ENCODE measurements at regions not wholly inside any gene's neighbourhood (a gene's known extent, or its start where the extent isn't known, plus 50 kb on each side); places are given as distances from the start of the nearest gene placed in this dataset.
"Not testable (repeated sequence)": the region's sequence is repeated elsewhere in the genome, so short reads cannot be mapped to it uniquely, and the experiment has no call there.

DNA sequence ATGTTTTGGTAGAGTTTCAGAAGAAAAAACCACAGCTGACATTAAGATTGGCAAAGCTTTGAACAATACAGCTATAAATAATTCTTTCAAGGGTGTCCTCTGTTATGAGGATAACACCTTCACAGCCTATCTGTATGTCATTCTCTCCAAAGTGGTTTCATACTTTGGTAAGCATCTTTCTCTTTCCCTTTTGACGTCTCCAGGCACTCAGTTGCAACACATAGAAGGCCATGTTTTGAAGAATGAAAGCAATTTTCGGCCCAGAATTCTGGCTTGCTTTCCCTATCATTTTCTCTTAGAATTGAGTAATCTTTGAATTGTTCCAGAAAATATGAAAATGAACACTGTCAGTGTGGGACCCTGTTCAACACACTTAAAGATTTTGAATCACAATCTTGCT is 200.0 kb upstream of the CBLB start:
- Histone ChIP-seq H3K36me3 (ENCODE audit: control insufficient read depth in 2 of 2, insufficient read depth in 2 of 2, low read length in 1 of 2) (no peaks in the 10 kb centered on the region), H3K27me3 (ENCODE audit: control insufficient read depth in 2 of 2, insufficient read depth in 1 of 2, low read length in 1 of 2) (no peaks in the 10 kb centered on the region), H3K9me3 (ENCODE audit: control insufficient read depth in 2 of 2, insufficient read depth in 1 of 2, low read length in 1 of 2) (no peaks in the 10 kb centered on the region), H3K4me3 (ENCODE audit: low read length in 2 of 2) (no peak overlapping the region), H3K27ac (ENCODE audit: low read depth in 1 of 2, low read length in 1 of 2) (no peak overlapping the region), H3K4me1 (ENCODE audit: control insufficient read depth in 2 of 2, insufficient read depth in 2 of 2, low read length in 2 of 2) (no peaks in the 10 kb centered on the region)
- peak in 1 of 9 donors; percentile 9 for DNase-seq (ENCODE audit: low read depth in 6 of 9, low spot score in 9 of 9)
- 86% methylated on average over 2 of the region's 2 CpGs for WGBS

DNA sequence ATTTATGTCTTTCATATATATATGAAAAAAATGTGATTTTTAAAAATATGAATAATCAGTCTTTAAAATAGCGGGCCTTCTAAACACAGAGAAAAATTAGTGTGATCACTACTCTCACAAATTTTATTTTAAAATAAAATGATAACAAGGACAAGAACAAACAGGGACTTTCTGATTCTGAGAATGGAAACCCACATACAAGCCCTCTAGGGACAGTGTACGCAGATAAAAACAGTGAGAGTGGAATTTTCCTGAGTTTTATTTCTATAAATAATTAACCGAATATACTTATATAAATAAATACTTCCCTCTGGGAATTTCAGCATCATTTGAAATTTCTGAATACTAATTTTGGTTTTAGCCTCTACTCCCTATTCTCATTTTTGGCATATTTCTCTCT is 201.4 kb upstream of the CBLB start:
- WGBS: over 99% methylated on average over 3 of the region's 3 CpGs
- no peaks in the 10 kb centered on the region for H3K27me3 ChIP-seq (ENCODE audit: control insufficient read depth in 2 of 2, insufficient read depth in 1 of 2, low read length in 1 of 2)

DNA sequence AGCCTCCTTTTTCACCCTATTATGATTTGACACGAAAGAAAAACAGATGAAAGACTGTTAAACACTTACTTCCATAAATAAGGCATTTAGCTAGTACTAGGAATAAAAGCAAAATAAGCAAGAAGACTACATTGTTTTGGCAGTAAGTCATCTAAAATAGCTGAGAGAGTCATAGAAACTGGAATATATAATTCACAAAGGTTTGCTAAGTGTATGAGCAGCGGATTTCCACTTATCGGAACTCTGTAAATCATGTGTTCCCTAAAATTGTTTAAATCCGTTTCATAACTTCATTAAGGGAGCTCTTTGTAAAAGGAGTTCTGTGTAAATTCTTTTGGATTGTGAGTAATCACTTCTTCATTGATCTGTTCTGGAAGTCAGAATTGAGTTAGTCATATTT is 202.5 kb upstream of the CBLB start:
- 96% methylated on average over 4 of the region's 4 CpGs for WGBS
- H3K27me3 ChIP-seq (ENCODE audit: control insufficient read depth in 2 of 2, insufficient read depth in 1 of 2, low read length in 1 of 2): no peaks in the 10 kb centered on the region
- H3K36me3 ChIP-seq (ENCODE audit: control insufficient read depth in 2 of 2, insufficient read depth in 2 of 2, low read length in 1 of 2): no peaks in the 10 kb centered on the region
- no peaks in the 10 kb centered on the region for H3K4me1 ChIP-seq (ENCODE audit: control insufficient read depth in 2 of 2, insufficient read depth in 2 of 2, low read length in 2 of 2)
- no peaks in the 10 kb centered on the region for H3K9me3 ChIP-seq (ENCODE audit: control insufficient read depth in 2 of 2, insufficient read depth in 1 of 2, low read length in 1 of 2)
- DNase-seq (ENCODE audit: low read depth in 6 of 9, low spot score in 9 of 9): no peak
- no peak overlapping the region for H3K27ac ChIP-seq (ENCODE audit: low read depth in 1 of 2, low read length in 1 of 2)
- no peak overlapping the region for H3K4me3 ChIP-seq (ENCODE audit: low read length in 2 of 2)

More for the DNA sequence above, 201.4 kb upstream of the CBLB start:
- H3K4me3 ChIP-seq (ENCODE audit: low read length in 2 of 2): no peak overlapping the region
- no peak for DNase-seq (ENCODE audit: low read depth in 6 of 9, low spot score in 9 of 9)
- no peaks in the 10 kb centered on the region for H3K4me1 ChIP-seq (ENCODE audit: control insufficient read depth in 2 of 2, insufficient read depth in 2 of 2, low read length in 2 of 2)
- H3K9me3 ChIP-seq (ENCODE audit: control insufficient read depth in 2 of 2, insufficient read depth in 1 of 2, low read length in 1 of 2): no peaks in the 10 kb centered on the region
- no peaks in the 10 kb centered on the region for H3K36me3 ChIP-seq (ENCODE audit: control insufficient read depth in 2 of 2, insufficient read depth in 2 of 2, low read length in 1 of 2)
- no peak overlapping the region for H3K27ac ChIP-seq (ENCODE audit: low read depth in 1 of 2, low read length in 1 of 2)

DNA sequence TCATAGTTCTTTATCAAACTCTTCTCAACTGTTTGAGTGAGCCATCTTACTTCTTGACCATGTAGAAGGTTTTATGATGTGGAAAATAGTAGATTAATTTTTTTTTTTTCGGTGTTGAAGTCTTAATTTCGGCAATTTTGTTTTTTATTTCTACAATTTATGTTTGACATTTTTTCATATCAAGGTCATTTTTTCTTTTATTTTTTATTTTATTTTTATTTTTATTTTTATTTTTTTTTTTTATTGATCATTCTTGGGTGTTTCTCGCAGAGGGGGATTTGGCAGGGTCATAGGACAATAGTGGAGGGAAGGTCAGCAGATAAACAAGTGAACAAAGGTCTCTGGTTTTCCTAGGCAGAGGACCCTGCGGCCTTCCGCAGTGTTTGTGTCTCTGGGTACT is 203.8 kb upstream of the CBLB start:
- not testable (repeated sequence) for H3K27ac ChIP-seq (ENCODE audit: low read depth in 1 of 2, low read length in 1 of 2); DNase-seq (ENCODE audit: low read depth in 6 of 9, low spot score in 9 of 9); H3K27me3 ChIP-seq (ENCODE audit: control insufficient read depth in 2 of 2, insufficient read depth in 1 of 2, low read length in 1 of 2); H3K36me3 ChIP-seq (ENCODE audit: control insufficient read depth in 2 of 2, insufficient read depth in 2 of 2, low read length in 1 of 2); H3K4me3 ChIP-seq (ENCODE audit: low read length in 2 of 2); H3K9me3 ChIP-seq (ENCODE audit: control insufficient read depth in 2 of 2, insufficient read depth in 1 of 2, low read length in 1 of 2); H3K4me1 ChIP-seq (ENCODE audit: control insufficient read depth in 2 of 2, insufficient read depth in 2 of 2, low read length in 2 of 2)
- WGBS: 96% methylated on average over 3 of the region's 5 CpGs

DNA sequence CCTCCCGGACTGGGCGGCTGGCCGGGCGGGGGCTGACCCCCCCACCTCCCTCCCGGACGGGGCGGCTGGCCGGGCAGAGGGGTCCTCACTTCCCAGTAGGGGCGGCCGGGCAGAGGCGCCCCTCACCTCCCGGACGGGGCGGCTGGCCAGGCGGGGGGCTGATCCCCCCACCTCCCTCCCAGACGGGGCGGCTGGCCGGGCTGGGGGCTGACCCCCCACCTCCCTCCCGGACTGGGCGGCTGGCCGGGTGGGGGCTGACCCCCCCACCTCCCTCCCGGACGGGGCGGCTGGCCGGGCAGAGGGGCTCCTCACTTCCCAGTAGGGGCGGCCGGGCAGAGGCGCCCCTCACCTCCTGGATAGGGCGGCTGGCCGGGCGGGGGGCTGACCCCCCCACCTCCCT is 205.0 kb upstream of the CBLB start:
- H3K36me3 ChIP-seq (ENCODE audit: control insufficient read depth in 2 of 2, insufficient read depth in 2 of 2, low read length in 1 of 2); H3K4me3 ChIP-seq (ENCODE audit: low read length in 2 of 2); DNase-seq (ENCODE audit: low read depth in 6 of 9, low spot score in 9 of 9); H3K9me3 ChIP-seq (ENCODE audit: control insufficient read depth in 2 of 2, insufficient read depth in 1 of 2, low read length in 1 of 2); H3K4me1 ChIP-seq (ENCODE audit: control insufficient read depth in 2 of 2, insufficient read depth in 2 of 2, low read length in 2 of 2); H3K27ac ChIP-seq (ENCODE audit: low read depth in 1 of 2, low read length in 1 of 2); H3K27me3 ChIP-seq (ENCODE audit: control insufficient read depth in 2 of 2, insufficient read depth in 1 of 2, low read length in 1 of 2): not testable (repeated sequence)
- 97% methylated on average over 21 of the region's 31 CpGs for WGBS

DNA sequence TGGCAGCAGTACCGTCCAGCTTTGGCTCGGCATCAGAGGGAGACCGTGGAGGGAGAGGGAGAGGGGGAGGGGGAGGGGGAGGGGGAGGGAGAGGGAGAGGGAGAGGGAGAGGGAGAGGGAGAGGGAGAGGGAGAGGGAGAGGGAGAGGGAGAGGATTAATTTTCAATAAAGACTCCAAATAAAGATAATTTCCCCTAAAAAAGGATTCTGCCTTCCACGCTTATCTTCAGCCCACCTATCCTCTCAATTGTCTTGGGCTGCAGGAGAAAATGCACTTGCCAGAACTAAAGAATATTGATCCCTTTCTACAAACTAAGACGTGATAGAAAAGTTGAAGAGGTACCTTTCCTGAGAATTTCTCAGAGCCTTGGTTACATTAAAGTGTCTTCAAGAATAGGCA is 206.9 kb upstream of the CBLB start:
- H3K27me3 ChIP-seq (ENCODE audit: control insufficient read depth in 2 of 2, insufficient read depth in 1 of 2, low read length in 1 of 2); H3K4me1 ChIP-seq (ENCODE audit: control insufficient read depth in 2 of 2, insufficient read depth in 2 of 2, low read length in 2 of 2); DNase-seq (ENCODE audit: low read depth in 6 of 9, low spot score in 9 of 9); H3K9me3 ChIP-seq (ENCODE audit: control insufficient read depth in 2 of 2, insufficient read depth in 1 of 2, low read length in 1 of 2); H3K27ac ChIP-seq (ENCODE audit: low read depth in 1 of 2, low read length in 1 of 2); H3K36me3 ChIP-seq (ENCODE audit: control insufficient read depth in 2 of 2, insufficient read depth in 2 of 2, low read length in 1 of 2); H3K4me3 ChIP-seq (ENCODE audit: low read length in 2 of 2): not testable (repeated sequence)
- WGBS: 98% methylated on average over 2 of the region's 5 CpGs

DNA sequence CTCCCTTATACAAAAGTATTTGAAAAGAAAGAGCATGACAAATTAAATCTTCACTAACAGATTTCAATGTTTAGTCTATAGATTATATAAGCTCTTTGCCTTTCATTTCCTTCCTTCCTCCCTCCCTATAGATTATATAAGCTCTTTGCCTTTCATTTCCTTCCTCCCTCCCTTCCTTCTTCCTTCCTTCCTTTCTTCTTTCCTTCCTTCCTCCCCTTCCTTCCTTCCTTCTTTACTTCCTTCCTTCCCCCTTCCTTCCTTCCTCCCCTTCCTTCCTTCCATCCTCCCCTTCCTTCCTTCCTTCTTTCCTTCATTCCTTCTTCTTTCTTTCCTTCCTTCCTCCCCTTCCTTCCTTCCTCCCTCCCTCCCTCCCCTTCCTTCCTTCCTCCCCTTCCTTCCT is 209.8 kb upstream of the CBLB start:
- Histone ChIP-seq H3K27ac (ENCODE audit: low read depth in 1 of 2, low read length in 1 of 2) (no peak overlapping the region), H3K4me1 (ENCODE audit: control insufficient read depth in 2 of 2, insufficient read depth in 2 of 2, low read length in 2 of 2) (no peaks in the 10 kb centered on the region), H3K4me3 (ENCODE audit: low read length in 2 of 2) (no peak overlapping the region), H3K27me3 (ENCODE audit: control insufficient read depth in 2 of 2, insufficient read depth in 1 of 2, low read length in 1 of 2) (no peaks in the 10 kb centered on the region), H3K9me3 (ENCODE audit: control insufficient read depth in 2 of 2, insufficient read depth in 1 of 2, low read length in 1 of 2) (no peaks in the 10 kb centered on the region), H3K36me3 (ENCODE audit: control insufficient read depth in 2 of 2, insufficient read depth in 2 of 2, low read length in 1 of 2) (no peaks in the 10 kb centered on the region)
- no peak for DNase-seq (ENCODE audit: low read depth in 6 of 9, low spot score in 9 of 9)

DNA sequence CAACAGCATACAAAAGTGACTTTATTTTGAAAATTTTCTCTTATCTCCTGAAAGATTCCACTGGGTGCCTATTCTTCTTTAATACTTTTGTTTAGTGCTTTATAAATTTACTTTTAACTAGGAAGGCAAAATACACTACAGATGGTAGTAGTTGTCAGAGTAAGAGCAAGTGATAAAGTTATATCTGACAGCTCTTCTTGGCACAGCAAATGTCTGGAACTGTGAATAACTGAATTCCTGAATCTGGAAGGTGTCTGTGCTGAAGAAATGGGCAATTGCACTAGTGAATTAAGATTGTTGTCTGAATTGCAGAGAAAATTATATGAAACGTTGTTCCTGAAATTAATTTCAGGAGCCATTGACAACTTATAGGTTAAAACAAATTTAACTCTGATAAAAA is 213.8 kb upstream of the CBLB start:
- no peaks in the 10 kb centered on the region for H3K36me3 ChIP-seq (ENCODE audit: control insufficient read depth in 2 of 2, insufficient read depth in 2 of 2, low read length in 1 of 2)
- H3K4me1 ChIP-seq (ENCODE audit: control insufficient read depth in 2 of 2, insufficient read depth in 2 of 2, low read length in 2 of 2): no peaks in the 10 kb centered on the region
- DNase-seq (ENCODE audit: low read depth in 6 of 9, low spot score in 9 of 9): no peak
- H3K27me3 ChIP-seq (ENCODE audit: control insufficient read depth in 2 of 2, insufficient read depth in 1 of 2, low read length in 1 of 2): no peaks in the 10 kb centered on the region
- H3K4me3 ChIP-seq (ENCODE audit: low read length in 2 of 2): no peak overlapping the region
- H3K9me3 ChIP-seq (ENCODE audit: control insufficient read depth in 2 of 2, insufficient read depth in 1 of 2, low read length in 1 of 2): no peaks in the 10 kb centered on the region
- H3K27ac ChIP-seq (ENCODE audit: low read depth in 1 of 2, low read length in 1 of 2): no peak overlapping the region
- 92% methylated on average over 1 of the region's 1 CpG for WGBS

DNA sequence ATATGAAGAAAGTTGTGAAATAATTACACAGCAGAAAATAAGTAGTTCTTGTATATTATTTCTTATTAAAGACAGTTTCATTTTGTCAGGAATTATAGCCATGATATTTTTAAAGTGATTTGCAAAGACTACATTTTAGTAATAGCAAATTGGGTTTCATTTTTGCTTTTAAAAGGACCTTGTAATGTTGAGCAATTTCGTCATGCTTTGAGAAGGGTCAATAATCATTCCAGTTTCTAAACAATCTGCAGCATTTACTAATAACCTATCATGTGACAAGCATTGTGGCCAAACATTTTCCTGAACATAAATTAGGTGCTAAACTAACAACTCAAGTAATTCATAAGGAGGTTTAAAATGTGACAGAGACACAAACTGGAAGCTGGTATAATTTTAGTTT is 214.4 kb upstream of the CBLB start:
- Histone ChIP-seq H3K27me3 (ENCODE audit: control insufficient read depth in 2 of 2, insufficient read depth in 1 of 2, low read length in 1 of 2) (no peaks in the 10 kb centered on the region), H3K27ac (ENCODE audit: low read depth in 1 of 2, low read length in 1 of 2) (no peak overlapping the region), H3K4me1 (ENCODE audit: control insufficient read depth in 2 of 2, insufficient read depth in 2 of 2, low read length in 2 of 2) (no peaks in the 10 kb centered on the region), H3K4me3 (ENCODE audit: low read length in 2 of 2) (no peak overlapping the region), H3K36me3 (ENCODE audit: control insufficient read depth in 2 of 2, insufficient read depth in 2 of 2, low read length in 1 of 2) (no peaks in the 10 kb centered on the region), H3K9me3 (ENCODE audit: control insufficient read depth in 2 of 2, insufficient read depth in 1 of 2, low read length in 1 of 2) (no peaks in the 10 kb centered on the region)
- 94% methylated on average over 1 of the region's 1 CpG for WGBS
- DNase-seq (ENCODE audit: low read depth in 6 of 9, low spot score in 9 of 9): no peak

DNA sequence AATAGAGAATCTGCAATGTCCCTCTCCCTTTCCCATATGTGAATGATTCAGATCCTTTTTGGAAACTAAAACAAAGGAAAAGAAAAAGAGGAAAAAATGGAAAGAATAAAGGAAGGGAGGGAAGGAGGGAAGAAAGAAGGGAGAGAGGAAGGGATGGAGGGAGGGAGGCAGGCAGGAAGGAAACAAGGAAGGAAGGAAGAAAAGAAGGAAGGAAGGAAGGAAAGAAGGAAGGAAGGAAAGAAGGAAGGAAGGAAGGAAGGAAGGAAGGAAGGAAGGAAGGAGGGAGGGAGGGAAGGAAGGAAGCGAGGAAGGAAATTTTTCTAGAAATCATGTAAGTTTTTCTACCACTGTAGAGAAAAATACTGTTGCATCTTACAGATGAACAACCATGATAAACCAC is 215.0 kb upstream of the CBLB start:
- H3K9me3 ChIP-seq (ENCODE audit: control insufficient read depth in 2 of 2, insufficient read depth in 1 of 2, low read length in 1 of 2): no peaks in the 10 kb centered on the region
- WGBS: 97% methylated on average over 1 of the region's 1 CpG
- H3K4me3 ChIP-seq (ENCODE audit: low read length in 2 of 2): no peak overlapping the region
- no peaks in the 10 kb centered on the region for H3K36me3 ChIP-seq (ENCODE audit: control insufficient read depth in 2 of 2, insufficient read depth in 2 of 2, low read length in 1 of 2)
- H3K4me1 ChIP-seq (ENCODE audit: control insufficient read depth in 2 of 2, insufficient read depth in 2 of 2, low read length in 2 of 2): no peaks in the 10 kb centered on the region
- no peak for DNase-seq (ENCODE audit: low read depth in 6 of 9, low spot score in 9 of 9)
- no peaks in the 10 kb centered on the region for H3K27me3 ChIP-seq (ENCODE audit: control insufficient read depth in 2 of 2, insufficient read depth in 1 of 2, low read length in 1 of 2)
- H3K27ac ChIP-seq (ENCODE audit: low read depth in 1 of 2, low read length in 1 of 2): no peak overlapping the region
